GM12878 (cell line): ENCODE measurements at regions not wholly inside any gene's neighbourhood (a gene's known extent, or its start where the extent isn't known, plus 50 kb on each side); places are given as distances from the start of the nearest gene placed in this dataset.

Experiments used
- ATAC-seq: fragments of 200-7000 bp; cut with Tn5 transposase; 3 replicates; pipeline ENCODE4 v1.9.1; 2020; ENCODE audit warnings: mild to moderate bottlenecking, moderate library complexity
- BruUV-seq: library from RNA; stranded (reverse); fragments of 400-500 nt; replicated peaks from 2 replicates; lab custom pipeline; 2021; lab: Mats Ljungman, UMichigan
- CTCF ChIA-PET: fragments of 300-600 bp; sonication (Branson Sonifier 250); formaldehyde crosslinking; extraction: SDS; loops from one replicate; lab custom pipeline; 2021; ENCODE audit warnings: inconsistent platforms; lab: Yijun Ruan, JAX
- POLR2A ChIA-PET: fragments of 350-600 bp; formaldehyde crosslinking; extraction: SDS; loops from one replicate; lab custom pipeline; 2021; ENCODE audit warnings: inconsistent platforms; lab: Charles Lee
- RAD21 ChIA-PET: fragments of 300-600 bp; sonication (Branson Sonifier 250); formaldehyde crosslinking; loops from one replicate; lab custom pipeline; 2023; ENCODE audit warnings: antibody characterized with exemption; ENCODE audit not compliant: unreplicated experiment; lab: Charles Lee
- SMC1A ChIA-PET: fragments of 300-600 bp; sonication (Branson Sonifier 250); formaldehyde crosslinking; loops from one replicate; lab custom pipeline; 2023; ENCODE audit not compliant: unreplicated experiment, uncharacterized antibody; lab: Charles Lee
- DNase-seq: peaks from one replicate; pipeline ENCODE4 v3.0.0-alpha.2; 2011; ENCODE audit warnings: low read depth, low spot score
- FAIRE-seq: peaks from 3 replicates; lab custom pipeline; 2011; peaks lifted over from hg19 to GRCh38; lab: Jason Lieb, UNC
- H2AFZ ChIP-seq: 2 replicates; pipeline ENCODE4 v1.6.0; 2011; ENCODE audit warnings: low read depth, low read length, control low read depth; ENCODE audit not compliant: control insufficient read depth
- H3K27ac ChIP-seq: 2 replicates; pipeline ENCODE4 v1.5.1; 2011; ENCODE audit warnings: control low read depth; ENCODE audit not compliant: control insufficient read depth, insufficient read depth
- H3K27me3 ChIP-seq, 2 experiments: replicated peaks in 1 of 2; 2 replicates each; pipeline versions ENCODE4 v1.6.0 to v1.6.1; 2011; ENCODE audit warnings: low read length in 1 of 2; ENCODE audit not compliant: control insufficient read depth in 2 of 2, insufficient read depth in 2 of 2
- H3K36me3 ChIP-seq, 2 experiments: 2 replicates each; pipeline ENCODE4 v1.5.1; 2011; ENCODE audit warnings: low read length in 1 of 2; ENCODE audit not compliant: control insufficient read depth in 2 of 2, insufficient read depth in 2 of 2
- H3K4me1 ChIP-seq: 2 replicates; pipeline ENCODE4 v1.6.1; 2011; ENCODE audit warnings: mild to moderate bottlenecking, low read length, moderate library complexity, mixed read lengths; ENCODE audit not compliant: control insufficient read depth, insufficient read depth
- H3K4me2 ChIP-seq: 2 replicates; pipeline ENCODE4 v1.6.0; 2011; ENCODE audit warnings: control low read depth; ENCODE audit not compliant: control insufficient read depth, insufficient read depth
- H3K4me3 ChIP-seq: fragments of 200-600 bp; sonication (generic); 2 replicates; pipeline ENCODE4 v1.5.1; 2016
- H3K79me2 ChIP-seq: 2 replicates; pipeline ENCODE4 v1.6.0; 2011; ENCODE audit warnings: low read length; ENCODE audit not compliant: control insufficient read depth, insufficient read depth
- H3K9ac ChIP-seq: 2 replicates; pipeline ENCODE4 v1.8.0; 2011; ENCODE audit warnings: low read length, control low read depth, mixed read lengths; ENCODE audit not compliant: control insufficient read depth, insufficient read depth
- H3K9me3 ChIP-seq: replicated peaks from 3 replicates; pipeline ENCODE4 v1.5.1; 2011; ENCODE audit warnings: mild to moderate bottlenecking, low read length; ENCODE audit not compliant: control insufficient read depth, insufficient read depth
- H4K20me1 ChIP-seq: 2 replicates; pipeline ENCODE4 v1.6.0; 2011; ENCODE audit not compliant: control insufficient read depth, insufficient read depth
- CEBPZ ChIP-seq: fragments of 150-350 bp; IDR thresholded peaks from 2 replicates; pipeline ENCODE4 v1.6.1; 2016; ENCODE audit warnings: low read depth, low read length
- E2F8 ChIP-seq: fragments of 450-650 bp; IDR thresholded peaks from 2 replicates; pipeline ENCODE4 v1.6.1; 2018; ENCODE audit warnings: mild to moderate bottlenecking, low read depth, moderate library complexity; ENCODE audit not compliant: partially characterized antibody
- E4F1 ChIP-seq: fragments of 450-650 bp; IDR thresholded peaks from 2 replicates; pipeline ENCODE4 v1.6.1; 2018; ENCODE audit warnings: borderline replicate concordance, mild to moderate bottlenecking; ENCODE audit not compliant: partially characterized antibody
- HDGF ChIP-seq: fragments of 450-650 bp; IDR thresholded peaks from 2 replicates; pipeline ENCODE4 v1.6.1; 2016; ENCODE audit warnings: antibody characterized with exemption
- MEF2B ChIP-seq: fragments of 450-650 bp; IDR thresholded peaks from 2 replicates; pipeline ENCODE4 v1.6.1; 2018; ENCODE audit warnings: mild to moderate bottlenecking, moderate library complexity; ENCODE audit not compliant: partially characterized antibody, poor library complexity, severe bottlenecking
- MTA3 ChIP-seq: IDR thresholded peaks from 2 replicates; pipeline ENCODE4 v1.6.1; 2012; ENCODE audit warnings: low read length, inconsistent platforms, borderline replicate concordance
- PAX5 ChIP-seq: IDR thresholded peaks from 2 replicates; pipeline ENCODE4 v1.6.1; 2011; ENCODE audit warnings: low read depth, low read length, borderline replicate concordance
- PBX3 ChIP-seq: IDR thresholded peaks from 2 replicates; pipeline ENCODE4 v1.6.1; 2011; ENCODE audit warnings: mild to moderate bottlenecking, low read depth, low read length, moderate library complexity; ENCODE audit not compliant: insufficient replicate concordance
- RBBP5 ChIP-seq: fragments of 200-600 bp; sonication (generic); conservative IDR thresholded peaks from 2 replicates; pipeline ENCODE4 v1.6.1; 2016
- ZZZ3 ChIP-seq: IDR thresholded peaks from 2 replicates; pipeline ENCODE4 v1.6.1; 2011; ENCODE audit warnings: low read depth; ENCODE audit not compliant: control insufficient read depth, insufficient read length
- WGBS: methylation state at CpG from one replicate; pipeline ENCODE4 v1.1.6; 2016; ENCODE audit warnings: low lambda C conversion rate; ENCODE audit not compliant: insufficient replicate concordance, insufficient coverage; ENCODE audit errors: missing lambda C conversion rate; 5-methylcytosine and 5-hydroxymethylcytosine counted together
- in situ Hi-C: fragments of 300-500 bp; cut with MboI; formaldehyde crosslinking; loops from 9 replicates; pipeline ENCODE4 v1.14.3; 2018; ENCODE audit warnings: mixed read lengths
- intact Hi-C: fragments of 100-400 bp; cut with micrococcal nuclease; formaldehyde crosslinking; loops from one replicate; pipeline ENCODE4 v1.14.2; 2022; ENCODE audit not compliant: unreplicated experiment
- TF ChIP-seq, protein P1 (sequence below): IDR thresholded peaks from 2 replicates; pipeline ENCODE4 v1.6.1; 2011; ENCODE audit warnings: borderline replicate concordance, low read depth, mild to moderate bottlenecking, moderate library complexity, mixed read lengths, low read length; ENCODE audit not compliant: insufficient read depth; ENCODE audit errors: extremely low read length
- TF ChIP-seq, protein P2 (sequence below): IDR thresholded peaks from 2 replicates; pipeline ENCODE4 v1.6.1; 2012; ENCODE audit warnings: low read depth, low read length, improper control_type of control experiment

DNA sequence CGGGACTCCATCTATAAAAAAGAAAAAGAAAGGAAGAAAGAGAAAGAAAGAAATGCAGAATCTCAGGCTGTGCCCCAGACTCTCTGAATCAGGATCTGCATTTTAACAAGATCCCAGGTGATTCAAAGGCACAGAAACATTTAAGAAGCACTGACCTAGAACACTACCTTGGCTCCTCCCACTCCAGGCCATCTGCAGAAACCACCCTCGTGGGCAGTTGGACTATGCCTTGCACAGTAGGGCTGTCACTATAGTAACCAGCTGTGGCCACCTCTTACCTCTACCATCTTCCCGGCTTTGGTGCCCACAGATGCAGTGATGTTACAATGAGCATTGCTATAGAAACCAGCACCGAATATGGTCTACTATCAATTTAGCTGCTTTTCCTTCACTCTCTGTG is 110.9 kb upstream of the PWP1 start:
- CTCF ChIA-PET, result interaction anchor here (1.1 kb wide), 1 partner anchor 34 kb away, joined by 3 read pairs; no protein-coding TSS in a partner anchor
- Histone ChIP-seq H3K9ac (no peak overlapping the region), H3K36me3 (no peaks in the 10 kb centered on the region), H3K27me3 (no peaks in the 10 kb centered on the region), H4K20me1 (no peaks in the 10 kb centered on the region), H3K79me2 (no peaks in the 10 kb centered on the region), H3K4me3 (no peak overlapping the region), H3K27ac (no peak overlapping the region), H3K4me1 (no peaks in the 10 kb centered on the region), H3K9me3 (no peaks in the 10 kb centered on the region), H2AFZ (no peak overlapping the region), H3K4me2 (no peak overlapping the region)
- intact Hi-C loops (no loop called here), in situ Hi-C loops (no loop called here)
- BruUV-seq, result no TSS peak
- WGBS, result 59% methylated on average over 4 of the region's 4 CpGs
- SMC1A ChIA-PET, result no interaction called here
- ATAC-seq, result no peak
- RAD21 ChIA-PET, result no interaction called here
- POLR2A ChIA-PET, result no interaction called here
- no peak for DNase-seq
- no peak for FAIRE-seq
- TF ChIP-seq CEBPZ (no peak), PAX5 (no peak), E4F1 (no peak), RBBP5 (no peak), ZZZ3 (no peak), PBX3 (no peak), HDGF (no peak), MEF2B (no peak), E2F8 (no peak), MTA3 (no peak)
- TF ChIP-seq, protein P1, sequence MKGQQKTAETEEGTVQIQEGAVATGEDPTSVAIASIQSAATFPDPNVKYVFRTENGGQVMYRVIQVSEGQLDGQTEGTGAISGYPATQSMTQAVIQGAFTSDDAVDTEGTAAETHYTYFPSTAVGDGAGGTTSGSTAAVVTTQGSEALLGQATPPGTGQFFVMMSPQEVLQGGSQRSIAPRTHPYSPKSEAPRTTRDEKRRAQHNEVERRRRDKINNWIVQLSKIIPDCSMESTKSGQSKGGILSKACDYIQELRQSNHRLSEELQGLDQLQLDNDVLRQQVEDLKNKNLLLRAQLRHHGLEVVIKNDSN, result no peak
- TF ChIP-seq, protein P2, sequence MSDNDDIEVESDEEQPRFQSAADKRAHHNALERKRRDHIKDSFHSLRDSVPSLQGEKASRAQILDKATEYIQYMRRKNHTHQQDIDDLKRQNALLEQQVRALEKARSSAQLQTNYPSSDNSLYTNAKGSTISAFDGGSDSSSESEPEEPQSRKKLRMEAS, result no peak
